Hepatocyte (in vitro differentiated cells): ENCODE measurements at regions not wholly inside any gene's neighbourhood (a gene's known extent, or its start where the extent isn't known, plus 50 kb on each side); places are given as distances from the start of the nearest gene placed in this dataset.

Experiments used
- DNase-seq: peaks from one replicate; pipeline ENCODE4 v3.0.0-alpha.2; 2016; ENCODE audit warnings: low spot score
- H2AFZ ChIP-seq: fragments of 200-600 bp; sonication (generic); 2 replicates; pipeline ENCODE4 v1.6.0; 2016; ENCODE audit warnings: antibody characterized with exemption, mild to moderate bottlenecking
- H3K27ac ChIP-seq: fragments of 200-600 bp; sonication (generic); 2 replicates; pipeline ENCODE4 v1.5.1; 2016; ENCODE audit warnings: mild to moderate bottlenecking
- H3K27me3 ChIP-seq: fragments of 200-600 bp; sonication (generic); 2 replicates; pipeline ENCODE4 v1.6.1; 2016
- H3K36me3 ChIP-seq: fragments of 200-600 bp; sonication (generic); replicated peaks from 2 replicates; pipeline ENCODE4 v1.5.1; 2016; ENCODE audit warnings: low read depth; ENCODE audit not compliant: insufficient read depth
- H3K4me1 ChIP-seq: fragments of 200-600 bp; sonication (generic); 2 replicates; pipeline ENCODE4 v1.5.1; 2016; ENCODE audit warnings: mild to moderate bottlenecking, moderate library complexity; ENCODE audit not compliant: insufficient read depth
- H3K4me2 ChIP-seq: fragments of 200-600 bp; sonication (generic); 2 replicates; pipeline ENCODE4 v1.6.0; 2016
- H3K4me3 ChIP-seq: fragments of 200-600 bp; sonication (generic); 2 replicates; pipeline ENCODE4 v1.5.1; 2016; ENCODE audit warnings: mild to moderate bottlenecking
- H3K79me2 ChIP-seq: fragments of 200-600 bp; sonication (generic); 2 replicates; pipeline ENCODE4 v1.6.0; 2017; ENCODE audit warnings: mild to moderate bottlenecking
- H3K9me2 ChIP-seq: fragments of 200-600 bp; sonication (generic); replicated peaks from 2 replicates; pipeline ENCODE4 v1.6.0; 2017; ENCODE audit warnings: mild to moderate bottlenecking; ENCODE audit not compliant: insufficient read depth
- H3K9me3 ChIP-seq: fragments of 200-600 bp; sonication (generic); 2 replicates; pipeline ENCODE4 v1.5.1; 2016; ENCODE audit warnings: low read depth, mild to moderate bottlenecking
- H4K20me1 ChIP-seq: fragments of 200-600 bp; sonication (generic); 2 replicates; pipeline ENCODE4 v1.6.0; 2016; ENCODE audit warnings: mild to moderate bottlenecking; ENCODE audit not compliant: insufficient read depth, poor library complexity, severe bottlenecking
- CTCF ChIP-seq: fragments of 200-600 bp; sonication (generic); IDR thresholded peaks from 2 replicates; pipeline ENCODE4 v1.5.1; 2016; ENCODE audit warnings: antibody characterized with exemption, mild to moderate bottlenecking; ENCODE audit not compliant: poor library complexity
- EZH2 ChIP-seq: fragments of 200-600 bp; sonication (generic); IDR thresholded peaks from 2 replicates; pipeline ENCODE4 v1.6.1; 2016; ENCODE audit warnings: antibody characterized with exemption, mild to moderate bottlenecking, borderline replicate concordance
- EZH2phosphoT487 ChIP-seq: fragments of 200-600 bp; sonication (generic); IDR thresholded peaks from one replicate; pipeline ENCODE4 v1.6.1; 2018; ENCODE audit warnings: antibody characterized with exemption, mild to moderate bottlenecking, low read depth, moderate library complexity; ENCODE audit not compliant: unreplicated experiment, severe bottlenecking
- WGBS: methylation state at CpG from one replicate; pipeline ENCODE4 v1.1.6; 2016; ENCODE audit warnings: low lambda C conversion rate; ENCODE audit errors: missing lambda C conversion rate; 5-methylcytosine and 5-hydroxymethylcytosine counted together

- H2AFZ ChIP-seq = no peak overlapping the region
- whole genome bisulfite sequencing = 89% methylated on average over 4 of the region's 4 CpGs
- H3K79me2 ChIP-seq = no peaks in the 10 kb centered on the region
- no peaks in the 10 kb centered on the region for H3K9me2 ChIP-seq
- no peaks in the 10 kb centered on the region for H3K4me1 ChIP-seq
- DNase-seq = no peak
- TF ChIP-seq CTCF (no peak), EZH2phosphoT487 (no peak), EZH2 (no peak)
- H3K9me3 ChIP-seq = no peaks in the 10 kb centered on the region
- no peaks in the 10 kb centered on the region for H3K36me3 ChIP-seq
- H4K20me1 ChIP-seq = no peaks in the 10 kb centered on the region
- H3K27ac ChIP-seq = no peak overlapping the region
- H3K4me3 ChIP-seq = no peak overlapping the region
- H3K27me3 ChIP-seq = no peaks in the 10 kb centered on the region
- no peak overlapping the region for H3K4me2 ChIP-seq
Measured at GRCh38 chrX:42248226-42248625, 324.9 kb upstream of the CASK start.

- no peaks in the 10 kb centered on the region for H4K20me1 ChIP-seq
- WGBS = 66% methylated on average over 6 of the region's 6 CpGs
- no peak for TF ChIP-seq EZH2
- TF ChIP-seq EZH2phosphoT487 = no peak
- TF ChIP-seq CTCF = no peak
- H2AFZ ChIP-seq = peak overlapping the region; percentile 31
- H3K4me1 ChIP-seq = no peaks in the 10 kb centered on the region
- H3K9me2 ChIP-seq = no peaks in the 10 kb centered on the region
- no peak overlapping the region for H3K4me3 ChIP-seq
- no peak overlapping the region for H3K27ac ChIP-seq
- H3K79me2 ChIP-seq = no peaks in the 10 kb centered on the region
- no peaks in the 10 kb centered on the region for H3K36me3 ChIP-seq
- H3K4me2 ChIP-seq = peak overlapping the region; percentile 62
- peak; percentile 8 for DNase-seq
- H3K27me3 ChIP-seq = no peaks in the 10 kb centered on the region
- no peaks in the 10 kb centered on the region for H3K9me3 ChIP-seq
Measured at GRCh38 chrX:42247241-42247640, 323.9 kb upstream of the CASK start.

- Histone ChIP-seq H3K79me2 (no peaks in the 10 kb centered on the region), H2AFZ (peak overlapping the region; percentile 31), H3K27me3 (no peaks in the 10 kb centered on the region), H3K4me1 (no peaks in the 10 kb centered on the region), H3K9me3 (no peaks in the 10 kb centered on the region), H3K27ac (no peak overlapping the region), H4K20me1 (no peaks in the 10 kb centered on the region), H3K36me3 (no peaks in the 10 kb centered on the region), H3K9me2 (no peaks in the 10 kb centered on the region), H3K4me2 (peak overlapping the region; percentile 62), H3K4me3 (no peak overlapping the region)
- 57% methylated on average over 7 of the region's 7 CpGs for WGBS
- DNase-seq = peak; percentile 16
- TF ChIP-seq EZH2 = no peak
- no peak for TF ChIP-seq CTCF
- no peak for TF ChIP-seq EZH2phosphoT487
Measured at GRCh38 chrX:42246814-42247213, 323.5 kb upstream of the CASK start.

GRCh38 chrX:42242004-42242403, 318.6 kb upstream of the CASK start:
- Histone ChIP-seq H3K9me2 (no peaks in the 10 kb centered on the region), H3K4me1 (no peaks in the 10 kb centered on the region), H3K4me3 (no peak overlapping the region), H2AFZ (no peak overlapping the region), H3K9me3 (no peaks in the 10 kb centered on the region), H3K4me2 (no peak overlapping the region), H3K36me3 (no peaks in the 10 kb centered on the region), H3K79me2 (no peaks in the 10 kb centered on the region), H3K27me3 (no peaks in the 10 kb centered on the region), H3K27ac (no peak overlapping the region), H4K20me1 (no peaks in the 10 kb centered on the region)
- WGBS = 83% methylated on average over 6 of the region's 6 CpGs
- no peak for DNase-seq
- no peak for TF ChIP-seq EZH2phosphoT487
- TF ChIP-seq CTCF = no peak
- TF ChIP-seq EZH2 = no peak
